ENCODE measurements at regions not wholly inside any gene's neighbourhood (a gene's known extent, or its start where the extent isn't known, plus 50 kb on each side); places are given as distances from the start of the nearest gene placed in this dataset.
"Not testable (repeated sequence)": the region's sequence is repeated elsewhere in the genome, so short reads cannot be mapped to it uniquely, and the experiment has no call there.

DNA sequence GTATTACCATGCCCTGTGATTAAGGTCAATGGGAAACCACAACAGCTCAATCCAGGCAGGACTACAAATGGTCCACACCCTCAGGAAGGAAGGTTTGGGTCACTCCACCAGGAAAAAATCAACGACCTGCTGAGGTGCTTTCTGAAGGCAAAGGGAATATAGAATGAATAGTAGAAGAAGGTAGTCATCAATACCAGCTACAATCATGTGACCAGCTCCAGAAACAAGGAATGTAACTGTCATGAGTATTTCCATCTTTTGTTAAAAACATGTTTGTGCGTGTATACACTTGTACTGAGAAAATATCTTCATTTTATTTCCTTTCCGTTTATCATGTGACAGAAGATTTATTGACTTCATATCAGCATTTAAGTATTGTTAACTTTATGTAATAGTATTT lies 2028.6 kb upstream of the PCDH20 start:
- not testable (repeated sequence) for TF ChIP-seq ZNF138 (CRISPR knock-in tag; conservative IDR thresholded peaks at IDR 0.05); SMAD3 (CRISPR knock-in tag; IDR thresholded peaks at IDR 0.05; ENCODE audit: borderline replicate concordance); ELF4 (CRISPR knock-in tag; IDR thresholded peaks at IDR 0.05; ENCODE audit: low read depth); TCF7 (CRISPR knock-in tag; IDR thresholded peaks at IDR 0.05; ENCODE audit: low read depth); NFATC4 (CRISPR knock-in tag; IDR thresholded peaks at IDR 0.05)
- TF ChIP-seq, protein P1, sequence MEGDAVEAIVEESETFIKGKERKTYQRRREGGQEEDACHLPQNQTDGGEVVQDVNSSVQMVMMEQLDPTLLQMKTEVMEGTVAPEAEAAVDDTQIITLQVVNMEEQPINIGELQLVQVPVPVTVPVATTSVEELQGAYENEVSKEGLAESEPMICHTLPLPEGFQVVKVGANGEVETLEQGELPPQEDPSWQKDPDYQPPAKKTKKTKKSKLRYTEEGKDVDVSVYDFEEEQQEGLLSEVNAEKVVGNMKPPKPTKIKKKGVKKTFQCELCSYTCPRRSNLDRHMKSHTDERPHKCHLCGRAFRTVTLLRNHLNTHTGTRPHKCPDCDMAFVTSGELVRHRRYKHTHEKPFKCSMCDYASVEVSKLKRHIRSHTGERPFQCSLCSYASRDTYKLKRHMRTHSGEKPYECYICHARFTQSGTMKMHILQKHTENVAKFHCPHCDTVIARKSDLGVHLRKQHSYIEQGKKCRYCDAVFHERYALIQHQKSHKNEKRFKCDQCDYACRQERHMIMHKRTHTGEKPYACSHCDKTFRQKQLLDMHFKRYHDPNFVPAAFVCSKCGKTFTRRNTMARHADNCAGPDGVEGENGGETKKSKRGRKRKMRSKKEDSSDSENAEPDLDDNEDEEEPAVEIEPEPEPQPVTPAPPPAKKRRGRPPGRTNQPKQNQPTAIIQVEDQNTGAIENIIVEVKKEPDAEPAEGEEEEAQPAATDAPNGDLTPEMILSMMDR (IDR thresholded peaks at IDR 0.05): not testable (repeated sequence)
- TF ChIP-seq, protein P2, sequence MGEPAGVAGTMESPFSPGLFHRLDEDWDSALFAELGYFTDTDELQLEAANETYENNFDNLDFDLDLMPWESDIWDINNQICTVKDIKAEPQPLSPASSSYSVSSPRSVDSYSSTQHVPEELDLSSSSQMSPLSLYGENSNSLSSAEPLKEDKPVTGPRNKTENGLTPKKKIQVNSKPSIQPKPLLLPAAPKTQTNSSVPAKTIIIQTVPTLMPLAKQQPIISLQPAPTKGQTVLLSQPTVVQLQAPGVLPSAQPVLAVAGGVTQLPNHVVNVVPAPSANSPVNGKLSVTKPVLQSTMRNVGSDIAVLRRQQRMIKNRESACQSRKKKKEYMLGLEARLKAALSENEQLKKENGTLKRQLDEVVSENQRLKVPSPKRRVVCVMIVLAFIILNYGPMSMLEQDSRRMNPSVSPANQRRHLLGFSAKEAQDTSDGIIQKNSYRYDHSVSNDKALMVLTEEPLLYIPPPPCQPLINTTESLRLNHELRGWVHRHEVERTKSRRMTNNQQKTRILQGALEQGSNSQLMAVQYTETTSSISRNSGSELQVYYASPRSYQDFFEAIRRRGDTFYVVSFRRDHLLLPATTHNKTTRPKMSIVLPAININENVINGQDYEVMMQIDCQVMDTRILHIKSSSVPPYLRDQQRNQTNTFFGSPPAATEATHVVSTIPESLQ (CRISPR knock-in tag; IDR thresholded peaks at IDR 0.05): not testable (repeated sequence)
